HepG2 (cell line): ENCODE measurements at regions not wholly inside any gene's neighbourhood (a gene's known extent, or its start where the extent isn't known, plus 50 kb on each side); places are given as distances from the start of the nearest gene placed in this dataset.

Source experiments
- ATAC-seq: fragments of 200-7000 bp; cut with Tn5 transposase; 3 replicates; pipeline ENCODE4 v1.9.1; 2020; ENCODE audit warnings: mild to moderate bottlenecking, moderate library complexity
- BruUV-seq: library from RNA; stranded (reverse); fragments of 400-500 nt; replicated peaks from 2 replicates; lab custom pipeline; 2021; lab: Mats Ljungman, UMichigan
- CTCF ChIA-PET: fragments of 300-600 bp; formaldehyde crosslinking; extraction: SDS; loops from one replicate; lab custom pipeline; 2021; ENCODE audit warnings: low total read pairs, inconsistent platforms, low intra/inter-chr PET ratio; lab: Yijun Ruan, JAX
- POLR2A ChIA-PET: fragments of 350-600 bp; sonication (Branson Sonifier 250); formaldehyde crosslinking; loops from one replicate; lab custom pipeline; 2020; ENCODE audit warnings: antibody characterized with exemption, inconsistent platforms; lab: Yijun Ruan, JAX
- DNase-seq: peaks from one replicate; pipeline ENCODE4 v3.0.0-alpha.2; 2015; ENCODE audit warnings: low spot score
- FAIRE-seq: peaks from 3 replicates; lab custom pipeline; 2011; peaks lifted over from hg19 to GRCh38; lab: Jason Lieb, UNC
- H2AFZ ChIP-seq: one replicate; pipeline ENCODE4 v1.6.1; 2011; ENCODE audit warnings: low read length, inconsistent platforms
- H3K27ac ChIP-seq: fragments of 300-600 bp; 3 replicates; pipeline ENCODE4 v1.8.0; 2011; ENCODE audit warnings: mixed run types, mild to moderate bottlenecking, mixed read lengths, low read length, inconsistent platforms; ENCODE audit not compliant: insufficient read depth; ENCODE audit errors: extremely low read length
- H3K27me3 ChIP-seq, 2 experiments: fragments of 200-600 bp in 1 of 2; 2 replicates in 1 of 2; 3 replicates in 1 of 2; pipeline versions ENCODE4 v1.6.0 to v1.8.0; 2011; ENCODE audit warnings: low read length in 2 of 2, mild to moderate bottlenecking in 2 of 2, moderate library complexity in 2 of 2, inconsistent platforms in 1 of 2; ENCODE audit not compliant: insufficient read depth in 2 of 2, control insufficient read depth in 1 of 2
- H3K36me3 ChIP-seq, 2 experiments: fragments of 200-600 bp in 1 of 2; replicated peaks in 1 of 2; 2 replicates in 1 of 2; 3 replicates in 1 of 2; pipeline versions ENCODE4 v1.5.1 to v1.8.0; 2011; ENCODE audit warnings: low read length in 2 of 2, inconsistent platforms in 1 of 2; ENCODE audit not compliant: insufficient read depth in 2 of 2, control insufficient read depth in 1 of 2
- H3K4me1 ChIP-seq: 2 replicates; pipeline ENCODE4 v1.5.1; 2012; ENCODE audit warnings: low read length, inconsistent platforms; ENCODE audit not compliant: insufficient read depth
- H3K4me2 ChIP-seq: 2 replicates; pipeline ENCODE4 v1.6.0; 2011; ENCODE audit warnings: low read depth, low read length, inconsistent platforms
- H3K4me3 ChIP-seq, 3 experiments: fragments of 200-600 bp in 1 of 3; sonication (generic), shearing (Covaris generic) in 1 of 3; replicated peaks in 1 of 3; 2 replicates each; pipeline ENCODE4 v1.5.1; 2011 to 2016; ENCODE audit warnings: low read length in 3 of 3, inconsistent platforms in 2 of 3, low read depth in 2 of 3, mild to moderate bottlenecking in 2 of 3, control low read depth in 1 of 3, mixed read lengths in 1 of 3; ENCODE audit not compliant: insufficient read depth in 1 of 3
- H3K79me2 ChIP-seq: one replicate; pipeline ENCODE4 v1.6.1; 2011; ENCODE audit warnings: low read length, inconsistent platforms; ENCODE audit not compliant: insufficient read depth
- H3K9ac ChIP-seq: 2 replicates; pipeline ENCODE4 v1.6.0; 2011; ENCODE audit warnings: mild to moderate bottlenecking, low read depth, low read length, inconsistent platforms; ENCODE audit not compliant: insufficient read depth
- H3K9me3 ChIP-seq: 2 replicates; pipeline ENCODE4 v1.5.1; 2012; ENCODE audit warnings: mild to moderate bottlenecking, low read length
- H4K20me1 ChIP-seq: 2 replicates; pipeline ENCODE4 v1.6.0; 2011; ENCODE audit warnings: inconsistent platforms, mild to moderate bottlenecking, low read length, moderate library complexity; ENCODE audit not compliant: insufficient read depth
- CENPBD1 ChIP-seq: sonication (generic); formaldehyde crosslinking; IDR thresholded peaks from 2 replicates; pipeline ENCODE4 v1.8.0; 2022; ENCODE audit warnings: missing genetic modification reagents, low read depth, mild to moderate bottlenecking, borderline replicate concordance
- ELF3 ChIP-seq: IDR thresholded peaks from 2 replicates; pipeline ENCODE4 v1.6.1; 2016; ENCODE audit warnings: missing genetic modification reagents, missing compliant biosample characterization
- ESRRA ChIP-seq: sonication (generic); formaldehyde crosslinking; IDR thresholded peaks from 2 replicates; pipeline ENCODE4 v1.5.1; 2020; ENCODE audit warnings: mild to moderate bottlenecking, low read depth, missing genetic modification reagents
- KLF12 ChIP-seq: sonication (generic); formaldehyde crosslinking; IDR thresholded peaks from 2 replicates; pipeline ENCODE4 v1.4.0; 2020; ENCODE audit warnings: missing genetic modification reagents, borderline replicate concordance
- ZNF276 ChIP-seq: sonication (generic); formaldehyde crosslinking; IDR thresholded peaks from 2 replicates; pipeline ENCODE4 v1.4.0; 2020; ENCODE audit warnings: mild to moderate bottlenecking, low read depth, missing genetic modification reagents
- WGBS: methylation state at CpG from one replicate; pipeline ENCODE4 v1.1.6; 2017; ENCODE audit warnings: low lambda C conversion rate; 5-methylcytosine and 5-hydroxymethylcytosine counted together
- in situ Hi-C: cut with HindIII; loops from 2 replicates; pipeline ENCODE4 v1.10.0; 2017; ENCODE audit warnings: low pct_unique_long_range_greater_than_20kb; ENCODE audit not compliant: extremely low pct_ligation_motif_present
- intact Hi-C: fragments of 100-400 bp; cut with micrococcal nuclease; formaldehyde crosslinking; loops from one replicate; pipeline ENCODE4 v1.10.0; 2022; ENCODE audit not compliant: unreplicated experiment
- TF ChIP-seq, protein P1 (sequence below): sonication (generic); formaldehyde crosslinking; IDR thresholded peaks from 2 replicates; pipeline ENCODE4 v1.5.1; 2020; ENCODE audit warnings: mild to moderate bottlenecking, missing genetic modification reagents, borderline replicate concordance
- TF ChIP-seq, protein P2 (sequence below): sonication (generic); formaldehyde crosslinking; conservative IDR thresholded peaks from 2 replicates; pipeline ENCODE4 v1.4.0; 2020; ENCODE audit warnings: missing genetic modification reagents
- TF ChIP-seq, protein P3 (sequence below): sonication (generic); formaldehyde crosslinking; IDR thresholded peaks from 2 replicates; pipeline ENCODE4 v1.5.0; 2020; ENCODE audit warnings: mild to moderate bottlenecking, missing genetic modification reagents
- TF ChIP-seq, protein P4 (sequence below): sonication (generic); formaldehyde crosslinking; IDR thresholded peaks from 2 replicates; pipeline ENCODE4 v1.5.0; 2020; ENCODE audit warnings: missing genetic modification reagents

DNA sequence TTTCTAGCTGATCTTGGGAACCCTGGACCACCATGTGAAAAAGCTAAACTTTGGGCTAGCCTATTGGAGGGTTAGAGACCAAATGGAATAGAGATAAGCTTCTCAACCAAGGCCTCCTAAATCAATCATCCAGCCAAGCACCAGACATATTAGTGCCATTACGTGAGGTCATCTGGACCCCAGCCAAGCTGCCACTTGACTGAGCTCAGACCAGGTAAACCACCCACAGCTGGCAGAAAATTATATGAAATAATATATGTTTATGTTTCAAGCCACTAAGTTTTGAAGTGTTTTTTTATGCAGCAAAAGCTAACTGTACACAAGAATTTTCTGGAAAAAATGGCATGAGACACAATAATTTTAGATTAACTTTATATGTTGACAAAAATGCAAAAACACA, 82.6 kb upstream of the PCGF5 start:
- H3K36me3 ChIP-seq: no peaks in the 10 kb centered on the region
- POLR2A ChIA-PET: no interaction called here
- intact Hi-C loops: no loop called here
- no peak overlapping the region for H3K27ac ChIP-seq
- H3K9me3 ChIP-seq: no peaks in the 10 kb centered on the region
- no TSS peak for BruUV-seq
- no peak overlapping the region for H3K4me3 ChIP-seq
- no peak overlapping the region for H2AFZ ChIP-seq
- WGBS: 33% methylated on average over 1 of the region's 1 CpG
- CTCF ChIA-PET: no interaction called here
- no peak overlapping the region for H3K9ac ChIP-seq
- in situ Hi-C loops: no loop called here
- 0 out of 5 replicates have a peak, but pooled peaks cover 0 to 5% of the 10 kb centered on the region in 2 experiments for H3K27me3 ChIP-seq
- TF ChIP-seq, protein P1, sequence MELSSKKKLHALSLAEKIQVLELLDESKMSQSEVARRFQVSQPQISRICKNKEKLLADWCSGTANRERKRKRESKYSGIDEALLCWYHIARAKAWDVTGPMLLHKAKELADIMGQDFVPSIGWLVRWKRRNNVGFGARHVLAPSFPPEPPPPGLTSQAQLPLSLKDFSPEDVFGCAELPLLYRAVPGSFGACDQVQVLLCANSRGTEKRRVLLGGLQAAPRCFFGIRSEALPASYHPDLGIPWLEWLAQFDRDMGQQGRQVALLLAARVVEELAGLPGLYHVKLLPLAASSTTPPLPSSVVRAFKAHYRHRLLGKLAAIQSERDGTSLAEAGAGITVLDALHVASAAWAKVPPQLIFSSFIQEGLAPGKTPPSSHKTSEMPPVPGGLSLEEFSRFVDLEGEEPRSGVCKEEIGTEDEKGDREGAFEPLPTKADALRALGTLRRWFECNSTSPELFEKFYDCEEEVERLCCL (CRISPR knock-in tag): no peak
- TF ChIP-seq, protein P2, sequence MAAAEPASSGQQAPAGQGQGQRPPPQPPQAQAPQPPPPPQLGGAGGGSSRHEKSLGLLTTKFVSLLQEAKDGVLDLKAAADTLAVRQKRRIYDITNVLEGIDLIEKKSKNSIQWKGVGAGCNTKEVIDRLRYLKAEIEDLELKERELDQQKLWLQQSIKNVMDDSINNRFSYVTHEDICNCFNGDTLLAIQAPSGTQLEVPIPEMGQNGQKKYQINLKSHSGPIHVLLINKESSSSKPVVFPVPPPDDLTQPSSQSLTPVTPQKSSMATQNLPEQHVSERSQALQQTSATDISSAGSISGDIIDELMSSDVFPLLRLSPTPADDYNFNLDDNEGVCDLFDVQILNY (CRISPR knock-in tag): no peak
- H3K4me1 ChIP-seq: no peaks in the 10 kb centered on the region
- DNase-seq: no peak
- ATAC-seq: no peak
- no peaks in the 10 kb centered on the region for H4K20me1 ChIP-seq
- no peak overlapping the region for H3K4me2 ChIP-seq
- H3K79me2 ChIP-seq: no peaks in the 10 kb centered on the region
- FAIRE-seq: no peak

DNA sequence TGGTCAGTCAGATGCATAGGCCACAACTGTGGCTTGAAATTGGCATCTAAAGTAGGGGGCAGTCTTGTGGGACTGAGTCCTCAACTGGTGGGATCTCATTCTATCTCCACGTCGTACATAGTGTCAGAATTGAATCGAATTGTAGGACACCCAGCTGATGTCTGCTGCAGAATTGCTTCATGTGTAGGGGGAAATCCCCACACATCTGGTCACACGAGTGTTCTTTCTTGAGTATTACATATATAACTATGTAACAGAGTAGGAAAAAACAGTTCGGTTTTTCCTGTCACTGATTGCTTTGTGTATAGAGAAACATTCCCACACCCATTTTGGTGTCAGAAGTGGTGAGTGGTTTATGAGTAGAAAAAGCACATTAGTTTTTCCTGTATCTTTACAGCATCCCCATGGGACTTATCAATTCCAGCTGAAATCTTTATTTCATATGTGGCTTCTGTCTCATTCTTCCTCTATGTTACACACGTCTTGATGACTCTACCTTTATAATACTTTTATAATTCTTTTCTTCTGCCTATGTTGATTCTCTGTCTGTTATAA, 79.4 kb upstream of the PCGF5 start:
- no peak for FAIRE-seq
- no peak for DNase-seq
- Histone ChIP-seq H3K4me3 (no peak overlapping the region), H3K27ac (no peak overlapping the region), H3K4me2 (no peak overlapping the region), H2AFZ (no peak overlapping the region), H3K4me1 (no peaks in the 10 kb centered on the region), H3K27me3 (no peaks in the 10 kb centered on the region), H3K9me3 (no peaks in the 10 kb centered on the region), H3K79me2 (no peaks in the 10 kb centered on the region), H4K20me1 (no peaks in the 10 kb centered on the region), H3K9ac (no peak overlapping the region), H3K36me3 (no peaks in the 10 kb centered on the region)
- WGBS: 36% methylated on average over 6 of the region's 6 CpGs
- in situ Hi-C loops: no loop called here
- ChIA-PET CTCF (no interaction called here), POLR2A (no interaction called here)
- no TSS peak for BruUV-seq
- ATAC-seq: no peak
- intact Hi-C loops: no loop called here
- TF ChIP-seq ELF3 (CRISPR knock-in tag) (no peak), ESRRA (CRISPR knock-in tag) (no peak), KLF12 (CRISPR knock-in tag) (no peak), ZNF276 (CRISPR knock-in tag) (no peak), CENPBD1 (CRISPR knock-in tag) (no peak)
- TF ChIP-seq, protein P3, sequence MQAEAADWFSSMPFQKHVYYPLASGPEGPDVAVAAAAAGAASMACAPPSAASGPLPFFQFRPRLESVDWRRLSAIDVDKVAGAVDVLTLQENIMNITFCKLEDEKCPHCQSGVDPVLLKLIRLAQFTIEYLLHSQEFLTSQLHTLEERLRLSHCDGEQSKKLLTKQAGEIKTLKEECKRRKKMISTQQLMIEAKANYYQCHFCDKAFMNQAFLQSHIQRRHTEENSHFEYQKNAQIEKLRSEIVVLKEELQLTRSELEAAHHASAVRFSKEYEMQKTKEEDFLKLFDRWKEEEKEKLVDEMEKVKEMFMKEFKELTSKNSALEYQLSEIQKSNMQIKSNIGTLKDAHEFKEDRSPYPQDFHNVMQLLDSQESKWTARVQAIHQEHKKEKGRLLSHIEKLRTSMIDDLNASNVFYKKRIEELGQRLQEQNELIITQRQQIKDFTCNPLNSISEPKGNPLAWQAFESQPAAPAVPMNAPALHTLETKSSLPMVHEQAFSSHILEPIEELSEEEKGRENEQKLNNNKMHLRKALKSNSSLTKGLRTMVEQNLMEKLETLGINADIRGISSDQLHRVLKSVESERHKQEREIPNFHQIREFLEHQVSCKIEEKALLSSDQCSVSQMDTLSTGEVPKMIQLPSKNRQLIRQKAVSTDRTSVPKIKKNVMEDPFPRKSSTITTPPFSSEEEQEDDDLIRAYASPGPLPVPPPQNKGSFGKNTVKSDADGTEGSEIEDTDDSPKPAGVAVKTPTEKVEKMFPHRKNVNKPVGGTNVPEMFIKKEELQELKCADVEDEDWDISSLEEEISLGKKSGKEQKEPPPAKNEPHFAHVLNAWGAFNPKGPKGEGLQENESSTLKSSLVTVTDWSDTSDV: no peak
- TF ChIP-seq, protein P4, sequence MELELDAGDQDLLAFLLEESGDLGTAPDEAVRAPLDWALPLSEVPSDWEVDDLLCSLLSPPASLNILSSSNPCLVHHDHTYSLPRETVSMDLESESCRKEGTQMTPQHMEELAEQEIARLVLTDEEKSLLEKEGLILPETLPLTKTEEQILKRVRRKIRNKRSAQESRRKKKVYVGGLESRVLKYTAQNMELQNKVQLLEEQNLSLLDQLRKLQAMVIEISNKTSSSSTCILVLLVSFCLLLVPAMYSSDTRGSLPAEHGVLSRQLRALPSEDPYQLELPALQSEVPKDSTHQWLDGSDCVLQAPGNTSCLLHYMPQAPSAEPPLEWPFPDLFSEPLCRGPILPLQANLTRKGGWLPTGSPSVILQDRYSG: no peak
